NB4 (cell line): ENCODE measurements at regions not wholly inside any gene's neighbourhood (a gene's known extent, or its start where the extent isn't known, plus 50 kb on each side); places are given as distances from the start of the nearest gene placed in this dataset.

ENCODE experiments used
- DNase-seq: peaks from one replicate; pipeline ENCODE4 v3.0.0; 2010; ENCODE audit warnings: low read depth
- H3K4me3 ChIP-seq: one replicate; pipeline ENCODE4 v1.5.1; 2011; ENCODE audit warnings: mild to moderate bottlenecking, low read depth, low read length, moderate library complexity
- MYC ChIP-seq: IDR thresholded peaks from 2 replicates; pipeline ENCODE4 v1.6.1; 2011; ENCODE audit warnings: low read depth, low read length
- POLR2A ChIP-seq: IDR thresholded peaks from 2 replicates; pipeline ENCODE4 v1.6.1; 2011; ENCODE audit warnings: mild to moderate bottlenecking; ENCODE audit not compliant: insufficient read length; ENCODE audit errors: extremely low read depth
- TF ChIP-seq, protein P1 (sequence below): IDR thresholded peaks from 2 replicates; pipeline ENCODE4 v1.6.1; 2011; ENCODE audit warnings: low read depth, low read length
- TF ChIP-seq, protein P2 (sequence below): IDR thresholded peaks from one replicate; pipeline ENCODE4 v1.5.1; 2012; ENCODE audit warnings: low read depth, low read length

DNA sequence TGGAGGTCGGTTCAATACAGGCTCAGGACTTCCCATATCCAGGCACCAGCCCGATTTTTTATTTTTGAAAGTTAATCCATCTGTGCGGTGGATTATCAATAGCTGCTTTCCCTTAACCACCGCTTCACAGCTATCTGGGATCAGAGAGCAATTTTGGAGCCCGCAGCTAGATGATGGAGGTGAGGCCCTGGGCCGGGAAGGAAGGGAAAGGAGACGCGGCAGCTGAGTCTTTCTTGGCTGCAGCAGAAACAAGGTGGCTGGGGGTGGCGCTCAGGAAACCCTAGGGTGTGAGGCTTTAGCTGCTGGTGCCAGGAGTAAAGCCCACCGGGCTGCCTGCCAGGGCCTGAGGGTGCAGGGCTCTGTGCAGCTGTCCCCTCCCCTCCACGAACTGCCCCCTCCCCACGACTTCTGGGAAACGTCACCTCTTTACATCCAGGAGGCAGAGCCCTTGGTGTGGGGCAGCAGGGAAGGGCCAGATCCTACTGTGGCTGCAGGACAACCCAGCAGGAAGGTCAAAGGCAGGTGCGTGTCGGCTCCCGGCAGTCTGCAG is 307.0 kb downstream of the ZNF536 start:
- TF ChIP-seq MYC (no peak), POLR2A (no peak)
- TF ChIP-seq, protein P1, sequence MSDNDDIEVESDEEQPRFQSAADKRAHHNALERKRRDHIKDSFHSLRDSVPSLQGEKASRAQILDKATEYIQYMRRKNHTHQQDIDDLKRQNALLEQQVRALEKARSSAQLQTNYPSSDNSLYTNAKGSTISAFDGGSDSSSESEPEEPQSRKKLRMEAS, result no peak
- TF ChIP-seq, protein P2, sequence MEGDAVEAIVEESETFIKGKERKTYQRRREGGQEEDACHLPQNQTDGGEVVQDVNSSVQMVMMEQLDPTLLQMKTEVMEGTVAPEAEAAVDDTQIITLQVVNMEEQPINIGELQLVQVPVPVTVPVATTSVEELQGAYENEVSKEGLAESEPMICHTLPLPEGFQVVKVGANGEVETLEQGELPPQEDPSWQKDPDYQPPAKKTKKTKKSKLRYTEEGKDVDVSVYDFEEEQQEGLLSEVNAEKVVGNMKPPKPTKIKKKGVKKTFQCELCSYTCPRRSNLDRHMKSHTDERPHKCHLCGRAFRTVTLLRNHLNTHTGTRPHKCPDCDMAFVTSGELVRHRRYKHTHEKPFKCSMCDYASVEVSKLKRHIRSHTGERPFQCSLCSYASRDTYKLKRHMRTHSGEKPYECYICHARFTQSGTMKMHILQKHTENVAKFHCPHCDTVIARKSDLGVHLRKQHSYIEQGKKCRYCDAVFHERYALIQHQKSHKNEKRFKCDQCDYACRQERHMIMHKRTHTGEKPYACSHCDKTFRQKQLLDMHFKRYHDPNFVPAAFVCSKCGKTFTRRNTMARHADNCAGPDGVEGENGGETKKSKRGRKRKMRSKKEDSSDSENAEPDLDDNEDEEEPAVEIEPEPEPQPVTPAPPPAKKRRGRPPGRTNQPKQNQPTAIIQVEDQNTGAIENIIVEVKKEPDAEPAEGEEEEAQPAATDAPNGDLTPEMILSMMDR, result no peak
- DNase-seq, result no peak
- H3K4me3 ChIP-seq, result no peak overlapping the region

DNA sequence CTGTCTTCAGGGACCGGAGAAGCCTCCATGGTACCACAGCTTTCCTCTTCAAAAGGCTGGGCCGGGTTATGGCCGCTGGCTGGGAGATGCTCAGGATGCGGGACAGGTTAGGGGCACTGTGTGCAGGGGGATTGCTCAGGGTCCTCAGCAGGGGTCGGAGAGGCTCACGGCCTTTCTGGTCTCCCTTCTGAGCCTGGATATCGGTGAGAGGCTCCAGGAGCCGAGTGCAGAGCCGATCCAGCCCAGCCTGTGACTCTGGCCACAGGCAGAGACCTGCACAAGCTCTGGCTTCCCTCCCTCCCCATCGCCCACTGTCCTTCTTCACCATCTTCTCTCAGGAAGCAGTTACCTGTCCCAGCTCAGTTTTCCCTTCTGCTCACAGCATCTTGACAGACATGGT is 306.0 kb downstream of the ZNF536 start:
- TF ChIP-seq, protein P1, result no peak
- TF ChIP-seq POLR2A (no peak), MYC (no peak)
- TF ChIP-seq, protein P2, result no peak
- no peak for DNase-seq
- no peak overlapping the region for H3K4me3 ChIP-seq

DNA sequence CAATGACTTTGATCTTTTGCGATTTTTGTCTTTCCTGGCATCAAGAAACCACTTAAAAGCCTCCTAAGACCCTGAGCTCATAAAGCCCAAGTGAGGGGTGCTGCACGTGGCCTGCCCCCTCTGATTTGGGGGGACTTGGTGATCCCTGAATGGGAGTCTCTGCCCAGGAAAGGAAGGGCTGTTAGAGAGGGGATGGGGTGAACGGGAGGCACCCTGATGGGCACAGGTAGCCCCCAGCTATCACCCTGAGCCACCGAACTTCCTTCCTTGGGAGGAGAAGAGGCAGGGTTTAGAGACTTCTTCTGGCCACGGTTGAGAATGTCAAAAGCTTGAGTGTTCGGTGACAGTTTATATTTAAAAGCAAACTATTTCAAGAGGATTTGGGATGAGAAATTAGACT is 305.5 kb downstream of the ZNF536 start:
- no peak for DNase-seq
- no peak overlapping the region for H3K4me3 ChIP-seq
- TF ChIP-seq MYC (no peak), POLR2A (no peak)
- TF ChIP-seq, protein P1, result no peak
- TF ChIP-seq, protein P2, result no peak

DNA sequence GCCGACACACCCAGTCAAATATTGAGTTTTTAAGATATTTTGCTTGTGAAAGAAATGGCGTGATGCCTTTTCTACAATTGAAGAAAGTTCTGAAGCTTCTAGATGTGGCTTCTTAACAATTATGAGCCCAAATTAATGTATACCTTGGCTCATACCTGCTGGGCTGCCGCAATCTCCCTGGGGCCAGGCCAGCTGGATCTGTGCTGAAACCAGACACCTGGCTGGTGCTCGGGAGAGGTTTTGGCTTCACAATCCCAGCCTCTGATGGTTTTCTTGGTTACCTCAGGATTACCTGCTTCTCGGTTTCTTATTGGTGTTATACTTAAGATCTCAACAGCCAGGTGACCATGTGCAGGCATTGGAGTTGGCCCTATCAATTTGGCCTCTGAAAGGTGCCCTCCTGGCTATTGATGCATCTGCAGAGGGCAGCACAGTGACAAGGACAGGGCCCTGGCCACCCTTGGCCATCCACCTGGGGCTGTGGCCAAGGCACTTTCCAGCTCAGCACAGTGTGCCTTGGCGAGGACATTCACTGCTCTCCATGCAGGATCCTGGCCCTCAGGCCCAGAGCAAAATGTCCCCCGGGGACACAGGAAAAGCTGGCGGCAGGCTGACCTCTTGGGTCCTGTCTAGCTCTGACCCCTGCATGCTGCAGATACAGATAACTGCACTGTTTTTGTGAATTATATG is 305.0 kb downstream of the ZNF536 start:
- TF ChIP-seq, protein P1, result no peak
- TF ChIP-seq, protein P2, result no peak
- H3K4me3 ChIP-seq, result no peak overlapping the region
- DNase-seq, result no peak

DNA sequence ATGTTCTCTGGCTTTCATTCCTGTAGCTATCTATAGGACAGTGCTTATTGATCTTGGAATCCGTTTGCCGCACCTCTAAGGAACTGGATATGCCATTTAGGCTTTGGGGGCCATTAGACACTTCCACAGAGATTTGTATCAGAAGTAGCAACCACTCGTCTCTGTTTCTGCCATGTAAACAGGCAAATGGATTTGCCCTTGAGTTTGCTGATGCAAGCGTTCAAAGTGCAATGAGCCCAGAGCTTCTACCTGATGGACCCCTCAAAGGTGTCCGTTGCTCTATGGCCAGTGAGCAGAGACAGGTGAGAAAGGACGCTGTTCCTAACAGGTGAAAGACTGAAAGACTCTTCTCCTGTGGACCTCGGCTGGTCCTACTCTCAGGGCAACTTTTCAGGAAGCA is 302.9 kb downstream of the ZNF536 start:
- no peak overlapping the region for H3K4me3 ChIP-seq
- no peak for DNase-seq
- TF ChIP-seq MYC (no peak), POLR2A (no peak)
- TF ChIP-seq, protein P2, result no peak
- TF ChIP-seq, protein P1, result no peak
